HG02943 (cell line): ENCODE measurements at regions not wholly inside any gene's neighbourhood (a gene's known extent, or its start where the extent isn't known, plus 50 kb on each side); places are given as distances from the start of the nearest gene placed in this dataset.
A peak's percentile ranks its signal among the peaks of the same experiment; 100 is the strongest.
"Not testable (repeated sequence)": the region's sequence is repeated elsewhere in the genome, so short reads cannot be mapped to it uniquely, and the experiment has no call there.

Experiments used
- ATAC-seq: cut with Tn5 transposase; IDR thresholded peaks from one replicate; pipeline ENCODE4 v1.9.1; 2021; ENCODE audit warnings: mild to moderate bottlenecking, low read depth, moderate library complexity; ENCODE audit not compliant: unreplicated experiment

GRCh38 chr4:171024720-171025303, 788.4 kb upstream of the GALNTL6 start:
- ATAC-seq: no peak

GRCh38 chr4:171022824-171023230, 790.4 kb upstream of the GALNTL6 start:
- no peak for ATAC-seq

- ATAC-seq: no peak
These were observed 795.6 kb upstream of the GALNTL6 start for GRCh38 chr4:171017593-171017992.

- ATAC-seq: no peak
These were observed 797.1 kb upstream of the GALNTL6 start for GRCh38 chr4:171016145-171016544.

- ATAC-seq: no peak
These were observed 797.8 kb upstream of the GALNTL6 start for GRCh38 chr4:171015441-171015840.

GRCh38 chr4:171007618-171008390, 805.4 kb upstream of the GALNTL6 start:
- ATAC-seq: no peak

GRCh38 chr4:171002246-171002645, 811.0 kb upstream of the GALNTL6 start:
- ATAC-seq: no peak

- peak; percentile 84 for ATAC-seq
These were observed 822.1 kb upstream of the GALNTL6 start for GRCh38 chr4:170990989-170991589.

- no peak for ATAC-seq
These were observed 824.8 kb upstream of the GALNTL6 start for GRCh38 chr4:170988446-170988845.

GRCh38 chr4:170979736-170980135, 833.5 kb upstream of the GALNTL6 start:
- ATAC-seq: no peak

- no peak for ATAC-seq
These were observed 834.2 kb upstream of the GALNTL6 start for GRCh38 chr4:170978990-170979389.

- ATAC-seq: no peak
These were observed 859.3 kb upstream of the AADAT start for GRCh38 chr4:170949084-170949483.

- ATAC-seq: no peak
These were observed 850.4 kb upstream of the AADAT start for GRCh38 chr4:170940043-170940724.

GRCh38 chr4:170938588-170938987, 848.8 kb upstream of the AADAT start:
- no peak for ATAC-seq

- no peak for ATAC-seq
These were observed 841.6 kb upstream of the AADAT start for GRCh38 chr4:170931321-170931720.

GRCh38 chr4:170888660-170889059, 798.9 kb upstream of the AADAT start:
- ATAC-seq: no peak

- ATAC-seq: no peak
These were observed 797.6 kb upstream of the AADAT start for GRCh38 chr4:170887396-170887795.

- ATAC-seq: no peak
These were observed 795.3 kb upstream of the AADAT start for GRCh38 chr4:170884969-170885570.

- not testable (repeated sequence) for ATAC-seq
These were observed 791.9 kb upstream of the AADAT start for GRCh38 chr4:170881646-170882045.

- ATAC-seq: no peak
These were observed 786.1 kb upstream of the AADAT start for GRCh38 chr4:170875868-170876267.

- no peak for ATAC-seq
These were observed 783.0 kb upstream of the AADAT start for GRCh38 chr4:170872794-170873193.
